CD14-positive monocyte (primary cell): ENCODE measurements at regions not wholly inside any gene's neighbourhood (a gene's known extent, or its start where the extent isn't known, plus 50 kb on each side); places are given as distances from the start of the nearest gene placed in this dataset.

Experiments used
- DNase-seq, 3 donors: peaks; one replicate each; pipeline ENCODE4 v3.0.0-alpha.2; 2011 to 2022
- H2AFZ ChIP-seq: 2 replicates; pipeline ENCODE4 v1.6.0; 2012; ENCODE audit warnings: mild to moderate bottlenecking, low read depth, low read length, inconsistent platforms; ENCODE audit not compliant: insufficient read depth, poor library complexity, severe bottlenecking
- H3K27ac ChIP-seq, 2 donors: 1 replicate in 1 of 2; 2 replicates in 1 of 2; pipeline ENCODE4 v1.5.1; 2012 to 2013; ENCODE audit warnings: low read length in 2 of 2, control low read depth in 1 of 2, inconsistent platforms in 1 of 2, low read depth in 1 of 2, mild to moderate bottlenecking in 1 of 2
- H3K27me3 ChIP-seq, 2 donors: one replicate each; pipeline versions ENCODE4 v1.6.0 to v1.6.1; 2011 to 2013; ENCODE audit warnings: low read length in 2 of 2; ENCODE audit not compliant: control insufficient read depth in 2 of 2, insufficient read depth in 2 of 2
- H3K36me3 ChIP-seq, 2 donors: replicated peaks in 1 of 2; 1 replicate in 1 of 2; 2 replicates in 1 of 2; pipeline versions ENCODE4 v1.5.1 to v1.6.1; 2012 to 2013; ENCODE audit warnings: low read length in 2 of 2, control low read depth in 1 of 2, inconsistent platforms in 1 of 2, mild to moderate bottlenecking in 1 of 2; ENCODE audit not compliant: insufficient read depth in 2 of 2, control insufficient read depth in 1 of 2
- H3K4me1 ChIP-seq, 2 donors: 1 replicate in 1 of 2; 2 replicates in 1 of 2; pipeline versions ENCODE4 v1.5.1 to v1.6.1; 2012 to 2013; ENCODE audit warnings: low read length in 2 of 2, control low read depth in 1 of 2, inconsistent platforms in 1 of 2, mild to moderate bottlenecking in 1 of 2, moderate library complexity in 1 of 2; ENCODE audit not compliant: insufficient read depth in 2 of 2, control insufficient read depth in 1 of 2
- H3K4me2 ChIP-seq: replicated peaks from 2 replicates; pipeline ENCODE3; 2012; ENCODE audit warnings: low read length, moderate library complexity, mild to moderate bottlenecking; ENCODE audit not compliant: poor library complexity, severe bottlenecking; ENCODE audit errors: extremely low read depth
- H3K4me3 ChIP-seq, 3 experiments: fragments of 200-600 bp in 1 of 3; sonication (generic) in 1 of 3; replicated peaks in 1 of 3; 1 replicate in 2 of 3; 2 replicates in 1 of 3; pipeline ENCODE4 v1.5.1; 2011 to 2013; ENCODE audit warnings: low read length in 3 of 3, mild to moderate bottlenecking in 3 of 3, control low read depth in 2 of 3, low read depth in 2 of 3, inconsistent platforms in 1 of 3, moderate library complexity in 1 of 3
- H3K79me2 ChIP-seq: 2 replicates; pipeline ENCODE4 v1.6.0; 2012; ENCODE audit warnings: mild to moderate bottlenecking, control low read depth, inconsistent platforms, low read length, moderate library complexity; ENCODE audit not compliant: insufficient read depth
- H3K9ac ChIP-seq: 2 replicates; pipeline ENCODE4 v1.6.0; 2017; ENCODE audit warnings: low read length, mild to moderate bottlenecking; ENCODE audit not compliant: insufficient read depth, poor library complexity, severe bottlenecking
- H3K9me3 ChIP-seq, 2 donors: replicated peaks in 1 of 2; 1 replicate in 1 of 2; 2 replicates in 1 of 2; pipeline versions ENCODE4 v1.5.1 to v1.6.1; 2012 to 2013; ENCODE audit warnings: low read length in 2 of 2, control low read depth in 1 of 2; ENCODE audit not compliant: control insufficient read depth in 1 of 2, insufficient read depth in 1 of 2
- H4K20me1 ChIP-seq: 2 replicates; pipeline ENCODE4 v1.6.0; 2012; ENCODE audit warnings: mild to moderate bottlenecking, low read length, control low read depth, moderate library complexity; ENCODE audit not compliant: insufficient read depth
- H3K27ac Mint-ChIP-seq, 7 donors: one replicate each; pipeline ENCODE4 v1.8.0; 2020; ENCODE audit warnings: mild to moderate bottlenecking in 7 of 7, mixed read lengths in 7 of 7, moderate library complexity in 6 of 7, inconsistent platforms in 2 of 7
- H3K27me3 Mint-ChIP-seq, 3 donors: one replicate each; pipeline ENCODE4 v1.8.0; 2021 to 2022; ENCODE audit warnings: low read depth in 3 of 3, mild to moderate bottlenecking in 3 of 3, mixed read lengths in 3 of 3, moderate library complexity in 3 of 3, inconsistent platforms in 1 of 3
- H3K36me3 Mint-ChIP-seq, 2 donors: one replicate each; pipeline ENCODE4 v1.8.0; 2020; ENCODE audit warnings: mixed read lengths in 2 of 2, inconsistent platforms in 1 of 2, mild to moderate bottlenecking in 1 of 2
- H3K4me1 Mint-ChIP-seq: one replicate; pipeline ENCODE4 v1.8.0; 2020; ENCODE audit warnings: mild to moderate bottlenecking, mixed read lengths
- H3K4me3 Mint-ChIP-seq, 2 donors: one replicate each; pipeline ENCODE4 v1.8.0; 2020; ENCODE audit warnings: mild to moderate bottlenecking in 2 of 2, mixed read lengths in 2 of 2, moderate library complexity in 1 of 2
- H3K9me3 Mint-ChIP-seq, 7 donors: one replicate each; pipeline ENCODE4 v1.8.0; 2020 to 2022; ENCODE audit warnings: mixed read lengths in 7 of 7, mild to moderate bottlenecking in 6 of 7, moderate library complexity in 6 of 7, inconsistent platforms in 2 of 7
- WGBS: methylation state at CpG from one replicate; pipeline ENCODE4 v1.1.5; 2013; ENCODE audit warnings: missing lambda C conversion rate; ENCODE audit not compliant: insufficient coverage; 5-methylcytosine and 5-hydroxymethylcytosine counted together
- intact Hi-C, 2 donors: fragments of 100-400 bp; cut with micrococcal nuclease; formaldehyde crosslinking; loops; one replicate each; pipeline versions ENCODE4 v1.15.0 to v1.15.1; 2023
- TF ChIP-seq, protein P1 (sequence below): fragments of 200-600 bp; IDR thresholded peaks from one replicate; pipeline ENCODE4 v1.8.0; 2022; ENCODE audit warnings: antibody characterized with exemption, mild to moderate bottlenecking

GRCh38 chr3:147775411-147775810, 366.2 kb downstream of the ZIC1 start:
- H3K4me1 ChIP-seq, result no peaks in the 10 kb centered on the region
- Mint-ChIP-seq H3K4me1 (no peaks in the 10 kb centered on the region), H3K9me3 (peaks cover 0 to 2% (median 0%) of the 10 kb centered on the region in 7 donors), H3K27me3 (no peaks in the 10 kb centered on the region), H3K36me3 (no peaks in the 10 kb centered on the region), H3K4me3 (no peak overlapping the region), H3K27ac (no peak overlapping the region)
- intact Hi-C loops, result no loop called here
- 60% methylated on average over 1 of the region's 2 CpGs for WGBS
- no peak overlapping the region for H3K4me3 ChIP-seq
- H3K27me3 ChIP-seq, result no peaks in the 10 kb centered on the region
- H3K4me2 ChIP-seq, result no peak overlapping the region
- TF ChIP-seq, protein P1, sequence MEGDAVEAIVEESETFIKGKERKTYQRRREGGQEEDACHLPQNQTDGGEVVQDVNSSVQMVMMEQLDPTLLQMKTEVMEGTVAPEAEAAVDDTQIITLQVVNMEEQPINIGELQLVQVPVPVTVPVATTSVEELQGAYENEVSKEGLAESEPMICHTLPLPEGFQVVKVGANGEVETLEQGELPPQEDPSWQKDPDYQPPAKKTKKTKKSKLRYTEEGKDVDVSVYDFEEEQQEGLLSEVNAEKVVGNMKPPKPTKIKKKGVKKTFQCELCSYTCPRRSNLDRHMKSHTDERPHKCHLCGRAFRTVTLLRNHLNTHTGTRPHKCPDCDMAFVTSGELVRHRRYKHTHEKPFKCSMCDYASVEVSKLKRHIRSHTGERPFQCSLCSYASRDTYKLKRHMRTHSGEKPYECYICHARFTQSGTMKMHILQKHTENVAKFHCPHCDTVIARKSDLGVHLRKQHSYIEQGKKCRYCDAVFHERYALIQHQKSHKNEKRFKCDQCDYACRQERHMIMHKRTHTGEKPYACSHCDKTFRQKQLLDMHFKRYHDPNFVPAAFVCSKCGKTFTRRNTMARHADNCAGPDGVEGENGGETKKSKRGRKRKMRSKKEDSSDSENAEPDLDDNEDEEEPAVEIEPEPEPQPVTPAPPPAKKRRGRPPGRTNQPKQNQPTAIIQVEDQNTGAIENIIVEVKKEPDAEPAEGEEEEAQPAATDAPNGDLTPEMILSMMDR, result no peak
- no peaks in the 10 kb centered on the region for H4K20me1 ChIP-seq
- H3K27ac ChIP-seq, result no peak overlapping the region
- no peaks in the 10 kb centered on the region for H3K36me3 ChIP-seq
- no peaks in the 10 kb centered on the region for H3K79me2 ChIP-seq
- DNase-seq, result no peak
- H3K9me3 ChIP-seq, result no peaks in the 10 kb centered on the region
- H2AFZ ChIP-seq, result no peak overlapping the region
- no peak overlapping the region for H3K9ac ChIP-seq

DNA sequence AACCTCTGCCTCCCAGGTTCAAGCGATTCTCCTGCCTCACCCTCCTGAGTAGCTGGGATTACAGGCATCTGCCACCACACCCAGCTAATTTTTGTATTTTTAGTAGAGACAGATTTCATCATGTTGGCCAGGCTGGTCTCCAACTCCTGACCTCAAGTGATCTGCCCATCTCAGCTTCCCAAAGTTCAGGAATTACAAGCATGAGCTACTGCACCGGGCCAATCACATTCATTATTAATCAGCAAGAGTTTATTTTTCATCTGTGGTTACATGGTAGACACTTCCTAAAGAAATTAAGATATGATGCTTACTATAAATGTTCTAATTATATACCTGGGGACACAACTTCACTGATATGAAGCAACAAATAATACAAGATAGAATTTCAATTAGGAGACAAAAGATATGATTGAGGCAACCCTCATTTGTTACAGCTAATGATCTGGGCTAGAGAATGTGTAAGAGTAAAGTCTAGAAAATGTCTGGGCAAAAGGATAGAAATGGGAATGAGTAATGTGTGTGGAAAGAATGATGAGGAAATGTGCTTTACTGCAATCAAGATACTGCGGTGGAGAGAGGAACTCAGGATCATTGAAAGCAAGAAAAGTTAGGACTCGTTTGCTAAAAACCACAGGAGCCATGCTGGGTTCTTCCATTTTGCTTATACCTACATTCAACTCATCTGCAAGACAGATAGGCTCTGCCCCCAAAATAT, 366.8 kb downstream of the ZIC1 start:
- Mint-ChIP-seq H3K4me3 (no peak overlapping the region), H3K27ac (no peak overlapping the region), H3K27me3 (no peaks in the 10 kb centered on the region), H3K9me3 (peaks cover 0 to 2% (median 0%) of the 10 kb centered on the region in 7 donors), H3K36me3 (no peaks in the 10 kb centered on the region), H3K4me1 (no peaks in the 10 kb centered on the region)
- no peaks in the 10 kb centered on the region for H3K4me1 ChIP-seq
- H3K9me3 ChIP-seq, result no peaks in the 10 kb centered on the region
- no peak overlapping the region for H3K4me3 ChIP-seq
- H3K27ac ChIP-seq, result no peak overlapping the region
- H4K20me1 ChIP-seq, result no peaks in the 10 kb centered on the region
- H2AFZ ChIP-seq, result no peak overlapping the region
- WGBS, result 53% methylated on average over 2 of the region's 4 CpGs
- H3K9ac ChIP-seq, result no peak overlapping the region
- H3K4me2 ChIP-seq, result no peak overlapping the region
- TF ChIP-seq, protein P1, result no peak
- H3K27me3 ChIP-seq, result no peaks in the 10 kb centered on the region
- no peaks in the 10 kb centered on the region for H3K79me2 ChIP-seq
- no peak for DNase-seq
- intact Hi-C loops, result no loop called here
- no peaks in the 10 kb centered on the region for H3K36me3 ChIP-seq
